Upper lobe of right lung (tissue), 1 donor: ENCODE measurements at regions not wholly inside any gene's neighbourhood (a gene's known extent, or its start where the extent isn't known, plus 50 kb on each side); places are given as distances from the start of the nearest gene placed in this dataset.
"Not testable (repeated sequence)": the region's sequence is repeated elsewhere in the genome, so short reads cannot be mapped to it uniquely, and the experiment has no call there.

Experiments
- ATAC-seq: fragments of 200-7000 bp; cut with Tn5 transposase; one replicate; pipeline ENCODE4 v1.9.1; 2020; ENCODE audit warnings: mild to moderate bottlenecking, moderate library complexity
- DNase-seq: peaks from one replicate; pipeline ENCODE4 v3.0.0-alpha.2; 2020
- H3K27ac ChIP-seq: fragments of 200-600 bp; one replicate; pipeline ENCODE4 v1.8.0; 2022
- H3K27me3 ChIP-seq: fragments of 200-600 bp; one replicate; pipeline ENCODE4 v1.8.0; 2022; ENCODE audit warnings: mild to moderate bottlenecking
- H3K36me3 ChIP-seq: fragments of 200-600 bp; one replicate; pipeline ENCODE4 v1.8.0; 2022
- H3K4me1 ChIP-seq: fragments of 200-600 bp; one replicate; pipeline ENCODE4 v1.8.0; 2022
- H3K4me3 ChIP-seq: fragments of 200-600 bp; one replicate; pipeline ENCODE4 v1.8.0; 2022; ENCODE audit warnings: mild to moderate bottlenecking
- H3K9me3 ChIP-seq: fragments of 200-600 bp; one replicate; pipeline ENCODE4 v1.8.0; 2022
- CTCF ChIP-seq: fragments of 200-600 bp; IDR thresholded peaks from one replicate; pipeline ENCODE4 v1.8.0; 2022; ENCODE audit warnings: antibody characterized with exemption
- intact Hi-C: fragments of 100-400 bp; cut with DNase I; formaldehyde crosslinking; loops from one replicate; pipeline ENCODE4 v1.11.0; 2022
- donor health status: DM: no; HTN: yes; CAD: no; lungs with severe emphysema.

GRCh38 chr14:105682956-105683570, 156.7 kb downstream of the TMEM121 start:
- Histone ChIP-seq H3K4me1 (no peaks in the 10 kb centered on the region), H3K27me3 (no peaks in the 10 kb centered on the region), H3K9me3 (no peaks in the 10 kb centered on the region), H3K27ac (no peak overlapping the region), H3K36me3 (no peaks in the 10 kb centered on the region), H3K4me3 (no peak overlapping the region)
- DNase-seq (no peak), ATAC-seq (no peak)
- TF ChIP-seq CTCF, result no peak
- intact Hi-C loops, result no loop called here

- DNase-seq, result peak; percentile 50
- H3K27me3 ChIP-seq, H3K9me3 ChIP-seq, H3K36me3 ChIP-seq, H3K4me1 ChIP-seq, H3K4me3 ChIP-seq, ATAC-seq, intact Hi-C loops, H3K27ac ChIP-seq: not testable (repeated sequence)
These were observed 157.7 kb downstream of the TMEM121 start for GRCh38 chr14:105684056-105684455.

- DNase-seq, intact Hi-C loops, H3K4me1 ChIP-seq, H3K9me3 ChIP-seq, H3K27ac ChIP-seq, H3K27me3 ChIP-seq, H3K4me3 ChIP-seq, H3K36me3 ChIP-seq, ATAC-seq: not testable (repeated sequence)
These were observed 158.2 kb downstream of the TMEM121 start for GRCh38 chr14:105684597-105684996.

GRCh38 chr14:105685003-105685402, 158.6 kb downstream of the TMEM121 start:
- H3K9me3 ChIP-seq, result no peaks in the 10 kb centered on the region
- H3K27ac ChIP-seq, result no peak overlapping the region
- no peaks in the 10 kb centered on the region for H3K27me3 ChIP-seq
- intact Hi-C loops, result no loop called here
- H3K4me3 ChIP-seq, result no peak overlapping the region
- no peaks in the 10 kb centered on the region for H3K36me3 ChIP-seq
- no peak for DNase-seq
- H3K4me1 ChIP-seq, result no peaks in the 10 kb centered on the region
- ATAC-seq, result no peak
- TF ChIP-seq CTCF, result no peak

- ATAC-seq, H3K4me1 ChIP-seq, H3K27me3 ChIP-seq, H3K9me3 ChIP-seq, intact Hi-C loops, H3K4me3 ChIP-seq, H3K36me3 ChIP-seq, H3K27ac ChIP-seq: not testable (repeated sequence)
- peak; percentile 21 for DNase-seq
These were observed 159.2 kb downstream of the TMEM121 start for GRCh38 chr14:105685605-105686004.

GRCh38 chr14:105686050-105686449, 159.7 kb downstream of the TMEM121 start:
- H3K9me3 ChIP-seq, H3K27me3 ChIP-seq, intact Hi-C loops, ATAC-seq, H3K4me1 ChIP-seq, H3K4me3 ChIP-seq, H3K36me3 ChIP-seq, DNase-seq, H3K27ac ChIP-seq: not testable (repeated sequence)

- H3K36me3 ChIP-seq, H3K4me3 ChIP-seq, H3K4me1 ChIP-seq, intact Hi-C loops, H3K27ac ChIP-seq, ATAC-seq, H3K9me3 ChIP-seq, H3K27me3 ChIP-seq: not testable (repeated sequence)
- DNase-seq, result peak; percentile 21
These were observed 160.2 kb downstream of the TMEM121 start for GRCh38 chr14:105686462-105687170.

- H3K27me3 ChIP-seq, H3K4me1 ChIP-seq, H3K9me3 ChIP-seq, H3K27ac ChIP-seq, H3K4me3 ChIP-seq, H3K36me3 ChIP-seq, ATAC-seq, intact Hi-C loops: not testable (repeated sequence)
- DNase-seq, result peak; percentile 57
These were observed 161.0 kb downstream of the TMEM121 start for GRCh38 chr14:105687171-105688022.

GRCh38 chr14:105688023-105688351, 161.6 kb downstream of the TMEM121 start:
- H3K27me3 ChIP-seq, H3K36me3 ChIP-seq, ATAC-seq, H3K4me3 ChIP-seq, intact Hi-C loops, H3K27ac ChIP-seq, H3K9me3 ChIP-seq, H3K4me1 ChIP-seq: not testable (repeated sequence)
- peak; percentile 46 for DNase-seq

GRCh38 chr14:105688664-105689221, 162.4 kb downstream of the TMEM121 start:
- intact Hi-C loops, result not testable (repeated sequence)

More at GRCh38 chr14:105688664-105689221, 162.4 kb downstream of the TMEM121 start:
- H3K4me3 ChIP-seq, H3K9me3 ChIP-seq, H3K36me3 ChIP-seq, ATAC-seq, DNase-seq, H3K27ac ChIP-seq, H3K4me1 ChIP-seq, H3K27me3 ChIP-seq: not testable (repeated sequence)
